Muscle of arm (tissue), 1 donor: ENCODE measurements at regions not wholly inside any gene's neighbourhood (a gene's known extent, or its start where the extent isn't known, plus 50 kb on each side); places are given as distances from the start of the nearest gene placed in this dataset.
A peak's percentile ranks its signal among the peaks of the same experiment; 100 is the strongest.

ENCODE experiments used
- DNase-seq: peaks from one replicate; pipeline ENCODE4 v3.0.0-alpha.2; 2013

DNA sequence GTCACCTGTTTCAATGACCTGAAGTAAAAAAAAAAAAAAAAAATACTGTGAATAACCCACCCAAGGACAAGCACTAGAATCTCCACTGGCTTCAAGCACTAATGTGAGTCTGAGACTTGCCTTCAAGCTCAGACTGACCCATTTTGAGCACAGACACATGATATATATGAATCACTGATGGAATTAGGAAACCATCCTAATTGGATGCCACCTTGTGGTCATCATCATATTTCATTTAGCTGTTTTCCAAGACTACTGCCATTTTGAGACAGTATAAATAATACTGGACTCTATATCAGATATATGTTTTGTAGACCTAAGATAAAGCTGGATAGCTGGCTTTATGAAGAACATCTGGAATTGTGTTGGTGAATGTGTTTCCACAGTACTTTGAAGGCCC lies 1232.0 kb downstream of the KCNT2 start:
- no peak for DNase-seq

DNA sequence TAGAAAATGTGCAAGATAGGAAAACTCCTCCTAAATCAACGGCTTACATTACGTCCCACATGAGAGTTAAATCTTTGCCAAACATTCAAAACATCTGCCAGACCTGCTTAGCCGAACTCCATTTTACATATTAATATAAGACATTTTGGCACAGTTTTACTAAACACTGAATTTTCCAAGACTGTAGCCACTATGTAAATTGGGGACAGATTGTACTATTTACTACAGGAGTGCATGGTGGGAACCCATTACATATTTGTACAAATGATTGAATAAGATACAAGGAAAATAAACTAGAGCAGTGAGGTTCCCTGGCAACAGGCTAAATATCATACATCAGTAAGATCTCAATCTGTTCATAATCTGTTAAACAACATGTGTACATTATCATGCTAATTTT lies 1234.4 kb downstream of the KCNT2 start:
- peak; percentile 75 for DNase-seq

DNA sequence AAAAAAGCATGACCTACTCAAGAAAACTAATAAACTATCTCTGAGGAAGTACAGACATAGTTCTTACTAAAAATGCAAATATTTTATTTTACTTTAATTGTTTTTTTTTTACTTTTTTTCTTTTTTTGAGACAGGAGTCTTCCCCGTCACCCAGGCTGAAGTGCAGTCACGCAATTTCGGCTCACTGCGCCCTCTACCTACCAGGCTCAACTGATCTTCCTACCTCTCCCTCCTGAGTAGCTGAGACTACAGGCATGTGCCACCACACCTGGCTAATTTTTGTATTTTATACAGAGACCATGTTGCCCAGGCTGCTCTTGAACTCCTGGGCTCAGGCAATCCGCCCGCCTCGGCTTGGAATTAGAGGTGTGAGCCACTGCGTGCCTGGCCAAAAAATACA lies 1263.1 kb downstream of the KCNT2 start:
- no peak for DNase-seq

DNA sequence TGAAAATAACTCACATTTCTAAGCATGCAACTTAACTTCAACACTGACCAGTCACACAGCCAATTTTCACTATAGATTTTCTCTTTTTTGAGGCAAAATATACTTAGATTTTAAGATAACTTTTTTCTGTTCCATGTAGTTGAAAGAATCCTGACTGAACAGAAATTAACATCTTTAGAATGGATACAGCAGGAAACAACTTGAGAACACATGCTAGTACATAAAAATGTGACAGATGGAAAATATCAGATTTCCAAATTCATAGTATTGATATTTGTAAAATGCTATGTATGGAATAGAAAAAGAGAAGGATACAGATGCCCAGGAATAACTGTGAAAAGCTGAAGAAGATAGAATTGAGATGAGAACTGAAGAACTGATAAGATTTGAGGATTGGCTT lies 1270.6 kb downstream of the KCNT2 start:
- no peak for DNase-seq

DNA sequence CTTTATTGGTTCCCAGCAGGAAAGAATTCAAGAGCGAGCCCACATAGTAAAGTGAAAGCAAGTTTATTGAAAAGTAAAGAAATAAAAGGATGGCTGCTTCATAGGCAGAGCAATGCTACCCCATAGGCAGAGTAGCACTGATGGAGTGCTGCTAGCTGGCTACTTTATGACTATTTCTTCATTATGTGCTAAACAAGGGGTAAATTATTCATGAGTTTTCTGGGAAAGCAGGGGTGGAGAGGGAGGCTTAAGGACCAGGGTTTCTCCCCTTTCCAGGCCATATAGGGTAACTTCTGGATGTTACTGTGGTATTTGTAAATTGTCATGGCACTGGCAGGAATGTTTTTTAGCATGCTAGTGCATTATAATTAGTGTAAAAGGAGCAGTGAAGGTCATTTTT lies 1271.4 kb downstream of the KCNT2 start:
- DNase-seq, result no peak

DNA sequence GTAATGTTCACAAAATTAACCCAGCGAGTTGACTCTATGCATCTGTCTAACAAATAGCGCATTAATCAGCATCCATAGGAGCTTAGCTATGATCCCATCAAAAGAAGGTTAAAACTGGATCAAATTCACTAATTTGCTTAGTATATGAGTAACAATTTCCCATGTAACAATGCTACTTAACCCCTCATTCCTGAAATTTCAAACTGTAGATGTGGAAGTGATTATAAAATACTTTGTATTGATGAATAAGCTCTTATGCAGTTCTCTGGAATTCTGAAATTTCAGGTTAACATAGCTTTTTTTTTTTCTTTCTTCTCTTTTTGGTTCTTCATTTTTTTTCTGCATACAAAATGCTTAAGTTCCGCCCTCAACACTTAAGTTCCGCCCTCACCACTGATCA lies 1272.7 kb downstream of the KCNT2 start:
- DNase-seq, result no peak

DNA sequence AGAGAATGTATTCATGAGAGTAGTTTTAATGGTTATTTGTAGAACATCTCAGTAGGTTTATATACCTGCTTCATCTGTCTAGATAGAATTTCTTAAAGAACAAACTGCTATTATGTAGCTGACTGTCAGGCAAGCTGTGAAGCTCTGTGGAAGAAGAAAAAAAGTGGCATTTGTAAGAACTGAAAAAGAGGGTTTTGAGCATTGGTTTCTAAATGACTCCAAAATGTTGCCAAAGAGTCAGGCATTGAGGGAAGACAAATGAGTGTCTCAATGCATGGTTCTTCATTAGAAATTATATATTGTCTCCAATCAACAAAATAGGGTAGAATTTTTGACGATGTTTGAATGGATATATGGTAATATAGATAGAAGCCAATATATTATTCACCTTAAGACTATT lies 1276.1 kb downstream of the KCNT2 start:
- no peak for DNase-seq

DNA sequence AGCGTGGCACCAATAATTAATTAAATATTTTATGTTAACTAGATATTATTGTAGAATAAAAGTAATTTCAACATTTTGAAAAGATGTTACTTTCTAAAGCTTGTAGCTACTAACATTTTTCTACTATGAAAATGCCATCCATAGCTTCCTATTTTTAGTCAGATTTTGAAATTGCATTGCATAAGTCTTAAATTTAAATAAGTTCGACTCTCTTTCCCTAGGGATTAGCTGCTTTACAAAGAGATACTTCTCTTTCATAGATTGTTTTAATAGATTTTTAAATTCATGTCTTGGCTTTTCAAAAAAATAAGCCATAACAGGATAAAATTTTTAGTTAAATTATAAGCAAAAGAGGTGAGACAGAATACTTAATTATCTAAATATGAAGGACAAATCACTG lies 1279.6 kb downstream of the KCNT2 start:
- DNase-seq, result no peak

DNA sequence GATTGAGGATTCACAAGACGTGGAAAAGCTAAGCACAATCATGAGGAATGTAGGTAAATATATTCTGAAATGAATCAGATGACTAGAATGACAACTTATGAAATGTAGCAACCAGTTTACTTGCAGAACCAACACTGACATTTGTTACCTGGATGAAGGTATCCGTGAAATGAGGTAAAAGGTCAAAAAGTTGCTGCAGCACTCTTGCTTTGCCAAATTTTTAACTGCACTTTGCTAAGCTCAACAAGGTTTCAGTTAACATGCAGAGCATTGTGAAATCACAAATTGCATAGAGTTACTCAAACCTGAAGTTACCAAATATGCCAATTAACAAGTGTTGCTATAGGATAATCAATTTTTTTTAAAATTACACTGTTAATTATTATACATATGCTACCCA lies 1280.1 kb downstream of the KCNT2 start:
- no peak for DNase-seq

DNA sequence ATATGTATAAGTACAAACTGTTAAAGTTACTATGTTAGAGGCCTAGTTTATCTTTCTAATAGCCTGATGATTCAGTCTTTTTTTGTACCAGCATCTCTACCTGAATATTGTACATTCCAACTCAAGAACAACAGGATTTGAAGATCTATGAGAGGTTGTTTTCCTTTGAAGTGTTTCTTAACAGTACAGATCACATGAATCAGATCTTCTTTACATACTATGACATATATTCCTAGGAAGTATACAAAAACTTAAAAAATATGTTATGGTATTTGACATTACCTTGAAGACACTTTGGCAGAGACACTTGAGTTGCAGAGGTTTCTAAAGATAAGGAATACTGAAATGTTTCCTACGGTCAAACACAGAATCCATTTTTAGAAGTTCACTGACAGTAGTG lies 1280.9 kb downstream of the KCNT2 start:
- DNase-seq, result no peak

DNA sequence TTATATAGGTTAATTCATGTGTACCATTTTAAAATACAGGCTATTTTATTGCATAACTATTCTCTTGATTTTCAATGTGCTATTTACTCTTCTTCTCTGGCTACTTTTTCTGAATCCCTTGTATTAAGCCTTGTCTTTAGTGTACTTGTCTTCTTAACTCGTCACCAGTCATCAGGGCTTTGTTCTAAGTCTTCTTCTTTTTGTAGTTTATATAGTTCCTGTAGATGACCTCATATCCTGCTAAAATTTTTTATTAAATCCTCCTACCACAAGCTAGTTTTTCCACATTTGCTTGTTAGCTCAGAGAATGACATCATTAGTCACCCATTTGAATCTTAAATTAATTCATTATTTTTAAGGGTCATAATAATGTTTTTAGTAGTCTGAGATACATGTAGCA lies 1281.9 kb downstream of the KCNT2 start:
- DNase-seq, result no peak

DNA sequence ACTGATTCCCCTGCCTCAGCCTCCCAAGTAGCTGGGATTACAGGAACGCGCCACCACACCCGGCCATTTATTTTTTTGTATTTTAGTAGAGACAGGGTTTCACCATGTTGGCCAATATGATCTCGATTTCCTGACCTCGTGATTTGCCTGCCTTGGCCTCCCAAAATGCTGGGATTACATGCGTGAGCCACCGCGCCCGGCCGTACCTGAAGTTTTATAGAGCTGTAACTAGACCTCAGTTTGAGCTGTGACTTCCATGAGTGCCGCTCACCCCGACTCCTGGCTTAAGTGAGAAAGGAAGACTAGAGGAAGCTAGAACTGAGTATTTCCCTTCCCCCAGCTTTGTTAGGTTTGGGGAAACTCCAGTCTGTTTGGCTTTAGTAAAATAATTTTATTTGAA lies 1283.1 kb downstream of the KCNT2 start:
- DNase-seq, result no peak

DNA sequence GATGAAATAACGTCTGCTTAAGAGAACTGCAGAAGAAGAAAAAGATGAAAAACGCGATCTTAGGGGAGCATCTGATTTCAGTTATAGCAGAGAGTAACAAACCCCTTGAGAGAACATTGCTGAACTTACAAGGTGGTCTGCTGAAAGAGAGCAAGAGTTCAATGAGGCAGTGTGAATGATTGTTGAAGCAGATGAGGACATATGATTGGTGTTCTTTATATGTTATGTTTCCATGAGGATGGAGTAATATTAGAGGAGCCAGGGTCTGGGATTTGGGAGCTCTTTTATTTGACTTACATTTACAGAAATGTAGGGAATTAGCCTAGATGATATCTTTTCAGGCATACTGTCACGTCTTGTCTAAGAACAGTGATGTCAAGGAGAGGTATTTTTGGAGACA lies 1302.0 kb downstream of the KCNT2 start:
- DNase-seq, result peak; percentile 20

DNA sequence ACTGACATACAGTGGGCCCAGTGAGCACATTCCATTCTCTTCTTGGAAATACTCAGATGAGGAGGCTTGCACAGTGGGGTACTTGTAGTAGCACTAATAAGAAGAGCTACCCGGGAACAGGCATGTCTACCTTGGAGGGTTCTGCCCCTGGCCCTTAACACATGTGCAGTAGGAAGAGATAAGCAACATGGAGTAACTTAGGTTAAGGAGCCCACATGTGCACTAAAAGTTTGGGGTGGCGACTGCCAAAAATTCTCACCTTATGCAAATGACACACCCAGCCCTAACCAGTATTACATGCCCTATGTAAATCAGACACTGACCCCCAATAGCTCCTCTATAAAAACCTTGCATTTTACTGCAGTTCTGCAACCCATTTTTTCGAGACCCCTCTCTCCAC lies 1313.3 kb downstream of the KCNT2 start:
- DNase-seq, result no peak

DNA sequence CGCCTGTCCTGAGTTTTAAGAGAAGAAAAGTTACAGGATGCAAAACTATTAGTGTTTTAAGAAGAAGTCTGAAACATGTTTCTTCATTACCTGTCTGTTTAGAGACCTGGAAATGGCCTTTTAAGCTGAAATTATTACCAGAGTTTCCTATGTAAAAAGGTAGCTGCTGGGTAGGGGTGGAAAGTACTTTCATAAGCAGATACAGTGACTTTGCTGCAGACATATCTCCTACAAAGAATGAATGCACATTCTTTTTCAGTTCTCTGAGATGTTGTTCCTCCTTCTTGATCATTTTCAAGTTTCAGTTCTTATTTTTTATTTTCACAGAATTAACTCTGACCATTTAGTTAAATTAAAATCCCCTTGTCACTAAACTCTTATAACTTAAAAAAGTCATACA lies 1329.6 kb downstream of the KCNT2 start:
- no peak for DNase-seq

DNA sequence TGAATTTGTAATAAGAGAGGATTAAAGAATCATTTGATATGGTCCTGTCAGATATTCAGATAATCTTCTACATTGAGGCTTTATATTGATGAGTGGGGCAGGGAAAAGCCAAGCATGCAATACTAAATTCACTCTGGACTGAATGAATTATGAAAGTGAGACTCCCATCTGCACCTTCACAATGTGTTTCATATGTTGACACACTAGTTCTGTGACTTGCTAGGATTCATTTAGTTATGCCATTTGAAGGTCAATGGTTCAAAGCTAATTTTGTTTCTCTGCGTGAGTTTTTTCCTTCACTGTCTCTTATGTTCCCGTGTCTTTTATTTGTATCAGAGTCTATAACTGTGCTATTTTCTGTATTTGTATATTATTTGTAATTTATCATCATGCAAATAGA lies 1332.5 kb downstream of the KCNT2 start:
- no peak for DNase-seq

DNA sequence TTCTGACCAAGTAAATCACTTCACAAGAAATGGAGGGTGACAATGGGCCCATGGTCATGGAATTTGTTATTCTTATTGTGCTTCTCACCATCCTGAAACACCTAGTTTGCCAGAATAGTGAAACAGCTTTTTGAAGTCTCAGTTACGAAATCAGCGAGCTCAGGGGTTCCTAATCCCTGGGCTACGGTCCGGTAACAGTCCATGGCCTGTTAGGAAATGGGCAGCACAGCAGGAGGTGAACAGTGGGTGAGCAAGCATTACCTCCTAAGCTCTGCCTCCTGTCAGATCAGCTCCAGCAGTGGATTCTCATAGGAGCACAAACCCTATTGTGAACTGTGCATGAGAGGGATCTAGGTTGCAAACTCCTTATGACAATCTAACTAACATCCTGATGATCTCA lies 1356.3 kb downstream of the KCNT2 start:
- DNase-seq, result no peak

DNA sequence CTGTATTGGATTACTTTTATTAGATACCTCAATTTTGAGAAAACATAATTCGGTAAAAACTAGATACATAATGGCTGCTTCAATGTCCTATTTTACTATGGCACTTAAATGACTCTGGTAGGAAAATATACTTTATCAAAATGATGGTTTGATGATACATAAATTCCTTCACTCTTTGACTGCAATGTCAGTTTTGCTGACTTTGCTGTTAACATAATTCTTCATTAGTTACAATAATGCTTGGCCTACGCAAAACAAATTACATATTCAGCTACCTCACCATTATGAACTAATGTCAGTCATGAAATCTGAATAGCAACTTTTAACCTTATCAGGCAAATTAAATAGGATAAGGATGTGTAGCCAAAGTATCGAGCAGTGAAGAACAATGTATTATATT lies 1364.7 kb downstream of the KCNT2 start:
- DNase-seq, result no peak

DNA sequence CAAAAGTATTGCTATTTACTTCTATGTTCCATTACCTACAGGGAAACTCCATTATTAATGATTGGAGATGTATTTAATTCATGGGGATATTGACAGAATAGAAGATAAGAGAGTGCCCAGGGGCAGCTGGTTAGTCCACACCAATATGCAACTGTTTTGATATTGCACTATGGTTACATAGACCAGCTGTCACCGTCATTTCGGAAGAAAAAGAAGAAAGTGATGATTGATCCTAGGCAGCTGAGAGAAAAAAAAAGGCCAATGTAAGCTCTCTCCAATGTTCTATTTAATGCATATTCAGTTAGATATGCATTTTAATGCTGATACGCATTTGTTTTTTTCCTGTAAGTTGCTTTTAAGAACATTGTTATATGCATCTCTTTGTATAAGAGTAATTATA lies 1367.2 kb downstream of the KCNT2 start:
- DNase-seq, result no peak

DNA sequence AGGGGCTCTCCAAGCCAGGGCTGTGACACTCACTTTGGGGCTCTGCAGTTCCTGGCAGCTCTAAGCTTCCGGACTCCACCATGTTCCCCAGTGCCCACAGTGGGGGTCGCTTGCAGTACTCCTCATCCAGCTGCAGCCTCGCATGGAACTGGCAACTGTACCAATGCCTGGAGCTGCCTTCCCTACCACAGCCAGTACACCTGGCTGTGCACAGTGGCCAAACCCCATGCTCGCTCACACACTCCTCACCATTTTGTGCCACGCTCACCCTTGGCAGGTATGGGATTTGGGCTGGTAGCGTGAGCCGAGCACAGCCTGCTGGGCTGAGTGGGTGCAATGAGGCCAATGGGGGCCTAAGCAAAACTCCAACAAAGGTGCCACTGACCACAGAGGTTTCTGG lies 1369.9 kb downstream of the KCNT2 start:
- DNase-seq, result no peak

DNA sequence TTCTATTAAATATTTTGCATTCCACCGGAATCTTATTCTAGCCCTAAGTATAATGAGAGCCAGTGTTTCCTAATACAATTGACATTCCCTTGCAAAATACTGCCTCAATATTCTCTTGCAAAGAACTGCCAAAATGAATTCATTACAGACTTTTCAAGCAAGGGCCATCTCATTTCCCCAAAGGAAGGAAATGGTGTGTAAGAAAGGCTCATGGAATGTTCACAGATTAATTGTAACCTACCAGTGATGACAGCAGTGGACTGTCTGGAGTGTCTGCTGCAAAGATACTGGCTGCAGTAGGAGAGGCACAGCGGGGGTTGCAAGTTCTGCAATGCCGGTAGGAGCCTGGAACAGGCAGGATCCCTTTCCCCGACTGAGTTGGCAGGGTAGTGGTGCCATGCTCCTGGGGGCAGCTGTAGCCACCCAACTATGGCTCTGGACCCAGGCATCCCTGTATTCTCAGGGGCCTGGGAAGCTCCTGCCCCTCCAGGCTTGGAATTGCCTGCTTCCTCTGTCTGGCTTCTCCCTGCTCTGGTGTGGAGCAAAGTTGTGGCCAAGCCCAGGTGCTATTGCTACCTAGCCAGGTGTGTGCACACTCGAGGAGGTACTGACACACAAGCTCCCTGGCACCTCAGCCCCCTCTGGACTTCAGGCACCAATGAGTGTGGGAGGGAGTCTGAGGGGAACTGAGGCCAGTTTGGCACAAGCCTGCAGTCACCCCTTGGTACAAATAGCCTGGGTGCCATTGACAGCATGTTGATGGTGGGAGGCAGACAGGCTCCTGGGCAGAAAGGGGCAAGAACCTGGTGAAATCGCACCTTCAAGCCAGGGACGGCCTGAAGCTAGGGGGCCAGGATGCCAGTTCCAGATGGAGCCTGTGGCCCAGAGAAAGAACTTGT lies 1371.0 kb downstream of the KCNT2 start:
- peak; percentile 43 for DNase-seq

DNA sequence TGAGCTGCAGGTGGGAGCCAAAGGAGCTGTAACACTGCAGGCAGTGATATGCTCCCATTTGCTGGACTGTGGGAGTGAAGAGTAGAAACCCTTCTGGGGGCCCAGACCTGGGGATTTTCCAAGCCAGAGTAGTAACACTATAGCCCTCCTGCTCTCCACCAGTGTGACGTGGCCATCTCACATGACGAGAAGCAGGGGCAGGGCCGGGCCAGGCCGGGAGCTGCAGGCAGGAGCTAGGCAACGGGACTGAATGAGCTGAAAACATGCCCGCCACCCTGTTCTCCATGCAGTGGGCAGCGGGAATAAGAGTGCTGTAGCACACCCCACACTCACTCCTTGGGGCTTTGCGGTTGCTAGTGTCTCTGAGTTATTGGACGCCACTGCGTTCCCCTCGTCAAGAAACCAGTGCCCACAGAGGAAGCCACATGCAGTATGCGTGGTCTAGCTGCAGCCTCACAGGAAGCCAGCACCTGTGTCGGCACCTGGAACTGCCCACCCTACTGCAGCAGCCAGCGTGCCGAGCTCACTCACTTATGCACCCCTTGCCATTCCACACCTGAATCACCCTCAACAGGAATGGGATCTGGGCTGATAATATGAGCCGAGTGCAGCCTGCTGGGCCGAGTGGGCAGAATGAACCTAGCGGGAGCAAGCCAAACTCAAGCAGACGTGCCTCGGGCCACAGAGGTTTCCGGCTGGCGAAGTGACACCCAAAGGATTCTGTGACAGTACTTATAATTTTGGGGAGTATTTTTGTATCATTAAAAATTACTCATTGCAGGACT lies 1389.6 kb downstream of the KCNT2 start:
- DNase-seq, result no peak

DNA sequence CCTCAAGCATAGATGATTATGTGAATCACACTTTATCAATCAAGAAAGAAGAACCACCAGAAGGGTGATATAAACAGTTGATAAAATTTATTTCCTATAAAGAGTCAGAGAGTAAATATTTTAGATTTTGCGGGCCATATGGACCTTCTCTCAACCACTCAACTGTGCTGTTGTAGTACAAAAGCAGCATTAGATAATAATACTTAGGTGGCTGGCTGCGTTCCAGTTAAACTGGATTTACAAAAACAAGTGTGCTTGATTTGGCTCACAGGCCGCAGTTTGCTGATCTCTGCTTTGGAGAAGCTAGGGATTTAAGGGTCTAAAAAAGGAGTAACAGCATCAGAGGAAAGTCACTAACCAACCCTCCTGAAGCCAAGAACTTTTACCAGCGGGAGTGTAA lies 1406.0 kb downstream of the KCNT2 start:
- peak; percentile 4 for DNase-seq
